Fibroblast of mammary gland (primary cell): ENCODE measurements at regions not wholly inside any gene's neighbourhood (a gene's known extent, or its start where the extent isn't known, plus 50 kb on each side); places are given as distances from the start of the nearest gene placed in this dataset.

Source experiments
- DNase-seq: peaks from one replicate; pipeline ENCODE4 v3.0.0-alpha.2; 2010; ENCODE audit warnings: low read depth
- H3K4me3 ChIP-seq: 2 replicates; pipeline ENCODE4 v1.5.1; 2011; ENCODE audit warnings: low read depth, mild to moderate bottlenecking, low read length, moderate library complexity; ENCODE audit not compliant: control insufficient read depth
- TF ChIP-seq, protein P1 (sequence below): conservative IDR thresholded peaks from 2 replicates; pipeline ENCODE4 v1.5.1; 2011; ENCODE audit warnings: low read depth, low read length, inconsistent platforms; ENCODE audit not compliant: control insufficient read depth, insufficient read depth

DNA sequence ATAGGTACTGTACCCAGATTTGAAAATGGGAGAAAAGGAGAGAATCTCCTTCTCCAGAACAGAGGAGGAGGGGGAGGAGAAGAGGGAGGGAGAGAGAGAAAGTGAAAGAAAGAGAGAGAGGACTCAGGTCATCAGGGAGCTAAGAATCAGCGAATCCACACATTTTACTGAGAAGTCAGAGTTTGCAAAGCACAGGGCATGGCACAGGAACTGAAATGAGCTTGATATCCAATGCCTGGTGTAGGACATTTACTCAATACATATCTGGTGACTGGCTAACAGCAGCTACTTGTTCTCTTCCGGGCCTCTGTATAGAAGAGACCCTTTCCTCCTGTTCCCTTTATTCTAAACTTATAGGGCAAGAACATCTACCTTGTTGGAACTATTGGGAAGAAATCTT, 375.1 kb downstream of the KLF5 start:
- TF ChIP-seq, protein P1, sequence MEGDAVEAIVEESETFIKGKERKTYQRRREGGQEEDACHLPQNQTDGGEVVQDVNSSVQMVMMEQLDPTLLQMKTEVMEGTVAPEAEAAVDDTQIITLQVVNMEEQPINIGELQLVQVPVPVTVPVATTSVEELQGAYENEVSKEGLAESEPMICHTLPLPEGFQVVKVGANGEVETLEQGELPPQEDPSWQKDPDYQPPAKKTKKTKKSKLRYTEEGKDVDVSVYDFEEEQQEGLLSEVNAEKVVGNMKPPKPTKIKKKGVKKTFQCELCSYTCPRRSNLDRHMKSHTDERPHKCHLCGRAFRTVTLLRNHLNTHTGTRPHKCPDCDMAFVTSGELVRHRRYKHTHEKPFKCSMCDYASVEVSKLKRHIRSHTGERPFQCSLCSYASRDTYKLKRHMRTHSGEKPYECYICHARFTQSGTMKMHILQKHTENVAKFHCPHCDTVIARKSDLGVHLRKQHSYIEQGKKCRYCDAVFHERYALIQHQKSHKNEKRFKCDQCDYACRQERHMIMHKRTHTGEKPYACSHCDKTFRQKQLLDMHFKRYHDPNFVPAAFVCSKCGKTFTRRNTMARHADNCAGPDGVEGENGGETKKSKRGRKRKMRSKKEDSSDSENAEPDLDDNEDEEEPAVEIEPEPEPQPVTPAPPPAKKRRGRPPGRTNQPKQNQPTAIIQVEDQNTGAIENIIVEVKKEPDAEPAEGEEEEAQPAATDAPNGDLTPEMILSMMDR = no peak
- DNase-seq = no peak
- H3K4me3 ChIP-seq = no peak overlapping the region

DNA sequence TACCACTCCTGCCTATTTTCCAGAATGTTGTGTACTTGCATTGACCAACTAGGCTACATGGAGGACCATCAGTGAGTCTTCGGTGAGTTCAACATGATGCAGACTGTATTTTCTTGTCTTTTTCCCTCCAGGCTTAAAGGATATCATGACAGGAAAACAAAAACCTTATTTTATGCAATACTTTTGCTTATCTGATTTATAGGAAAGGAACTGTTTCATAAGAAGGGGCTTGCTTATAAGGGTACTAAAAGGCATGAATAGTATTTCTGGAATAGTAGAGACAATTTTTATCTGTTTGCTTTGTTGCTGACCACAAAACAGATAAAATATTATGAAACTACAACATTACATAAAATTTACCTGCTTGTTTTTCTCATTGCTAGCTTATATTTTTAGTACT, 374.7 kb downstream of the KLF5 start:
- no peak overlapping the region for H3K4me3 ChIP-seq
- no peak for DNase-seq
- TF ChIP-seq, protein P1 = no peak

DNA sequence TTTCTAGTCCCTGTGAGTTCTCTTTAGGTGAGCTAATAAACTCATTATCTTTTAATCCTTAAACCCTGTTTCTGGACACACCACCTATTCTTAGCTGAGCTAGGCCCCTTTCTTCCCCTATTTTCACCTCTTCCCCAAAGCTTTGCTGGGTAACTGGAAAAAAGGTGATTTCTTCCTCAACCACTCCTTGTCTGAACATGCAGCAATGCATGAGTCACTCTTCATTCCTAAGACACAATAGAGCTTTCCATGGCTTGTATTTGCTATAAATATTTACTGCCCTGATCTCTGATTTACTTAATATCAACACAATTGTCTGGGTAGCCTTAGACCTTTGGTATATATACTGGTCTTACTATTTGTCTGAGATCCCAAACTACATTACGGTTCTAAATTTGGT, 370.9 kb downstream of the KLF5 start:
- no peak overlapping the region for H3K4me3 ChIP-seq
- peak; percentile 28 for DNase-seq
- TF ChIP-seq, protein P1 = no peak

DNA sequence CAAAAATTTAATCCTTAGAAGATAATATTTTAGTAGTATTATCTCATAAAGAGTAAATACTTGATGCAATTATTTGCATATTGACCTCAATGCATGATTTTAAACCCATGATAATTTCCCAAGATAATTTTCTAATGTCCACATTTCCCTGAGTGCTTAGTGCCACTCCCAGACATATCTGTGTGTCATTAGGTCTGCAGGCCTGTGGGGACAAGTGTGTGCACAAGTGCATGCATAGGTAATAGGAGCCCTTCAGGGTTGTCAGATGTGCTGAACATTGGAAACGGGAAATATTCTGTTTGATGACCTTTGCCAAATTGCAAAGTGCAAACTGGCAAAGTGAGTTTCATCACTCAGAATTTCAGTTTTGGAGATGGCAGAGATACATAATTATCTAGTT, 369.9 kb downstream of the KLF5 start:
- DNase-seq = no peak
- TF ChIP-seq, protein P1 = no peak
- H3K4me3 ChIP-seq = no peak overlapping the region

DNA sequence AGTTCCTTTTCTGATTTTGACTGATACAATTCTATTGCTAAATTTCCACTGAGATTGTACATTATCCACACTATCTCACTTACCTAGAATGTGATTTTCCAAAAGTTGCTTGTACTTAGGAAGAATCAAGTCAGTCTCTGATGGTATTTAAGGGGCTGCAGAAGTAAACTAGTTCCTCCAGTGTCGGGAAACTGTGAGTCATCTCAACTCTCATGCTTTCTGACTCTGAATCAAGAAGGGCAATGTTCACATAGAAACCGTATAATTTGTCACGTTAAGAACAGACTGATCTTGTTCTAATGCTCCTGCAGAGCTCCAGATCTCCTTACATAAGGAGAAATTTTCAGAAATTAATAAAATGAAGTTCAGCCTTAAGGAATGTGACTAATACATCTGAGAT, 369.3 kb downstream of the KLF5 start:
- TF ChIP-seq, protein P1 = no peak
- DNase-seq = peak; percentile 78
- no peak overlapping the region for H3K4me3 ChIP-seq

DNA sequence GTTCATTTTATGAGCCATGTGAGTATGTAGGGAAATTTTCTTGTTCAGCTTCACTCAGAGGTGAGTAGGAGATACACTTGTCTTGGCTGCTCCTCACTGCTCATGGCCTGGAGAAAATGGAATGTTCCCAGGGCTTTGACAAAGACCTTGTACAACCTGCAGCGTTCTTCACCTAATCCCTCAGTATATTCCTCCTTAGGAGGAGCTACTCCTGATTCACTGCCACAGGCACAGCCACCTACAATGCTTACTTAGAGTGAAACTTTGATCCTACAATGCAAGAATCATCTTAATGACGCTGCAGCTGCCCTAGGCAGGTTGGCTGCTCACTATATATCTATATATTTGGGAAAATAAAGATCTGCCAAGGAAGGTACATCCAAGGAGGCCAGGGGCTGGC, 364.2 kb downstream of the KLF5 start:
- TF ChIP-seq, protein P1 = no peak
- no peak for DNase-seq
- H3K4me3 ChIP-seq = no peak overlapping the region

DNA sequence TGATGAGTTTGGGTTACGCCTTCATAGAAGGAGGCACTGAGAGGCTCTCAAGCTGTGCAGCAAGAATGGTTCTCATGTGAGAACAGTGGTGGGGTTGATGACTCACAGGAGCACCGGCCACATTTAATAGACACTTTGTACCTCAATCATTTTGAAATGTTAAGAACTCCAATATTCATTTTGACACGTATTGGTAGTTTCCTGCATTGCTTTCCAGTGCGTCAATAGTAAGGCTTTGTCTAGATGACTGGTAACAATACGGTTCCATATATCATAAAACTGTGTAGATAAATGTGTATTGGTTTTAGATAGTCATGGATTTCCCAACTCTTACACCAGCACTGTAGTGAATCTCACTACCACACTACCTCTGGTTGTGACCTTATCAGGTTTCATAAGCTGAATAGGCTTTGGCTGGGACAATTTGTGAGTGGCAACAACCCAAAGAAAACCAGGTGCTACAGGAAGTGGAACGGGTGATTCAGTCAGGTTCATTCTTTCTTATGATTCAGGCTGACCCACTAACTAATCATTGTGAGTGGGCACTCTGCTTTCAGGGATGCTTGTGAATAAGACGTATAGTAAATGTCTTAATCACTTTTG, 362.6 kb downstream of the KLF5 start:
- DNase-seq = peak; percentile 71
- TF ChIP-seq, protein P1 = no peak
- H3K4me3 ChIP-seq = no peak overlapping the region
